BJ (cell line): ENCODE measurements at regions not wholly inside any gene's neighbourhood (a gene's known extent, or its start where the extent isn't known, plus 50 kb on each side); places are given as distances from the start of the nearest gene placed in this dataset.

Experiments used
- CTCF ChIA-PET: fragments of 350-600 bp; formaldehyde crosslinking; extraction: SDS; loops from one replicate; lab custom pipeline; 2021; ENCODE audit warnings: antibody characterized with exemption, inconsistent platforms; lab: Yijun Ruan, JAX
- POLR2A ChIA-PET: fragments of 300-600 bp; sonication (Branson Sonifier 250); formaldehyde crosslinking; extraction: SDS; loops from one replicate; lab custom pipeline; 2021; ENCODE audit warnings: antibody characterized with exemption; lab: Charles Lee
- DNase-seq: peaks from one replicate; pipeline ENCODE4 v3.0.0-alpha.2; 2011; ENCODE audit warnings: low read depth
- H3K27me3 ChIP-seq: 2 replicates; pipeline ENCODE4 v1.6.0; 2011; ENCODE audit warnings: low read length; ENCODE audit not compliant: control insufficient read depth, insufficient read depth
- H3K36me3 ChIP-seq: 2 replicates; pipeline ENCODE4 v1.5.1; 2011; ENCODE audit warnings: low read length; ENCODE audit not compliant: control insufficient read depth, insufficient read depth
- H3K4me3 ChIP-seq: 2 replicates; pipeline ENCODE4 v1.5.1; 2011; ENCODE audit warnings: low read depth, mild to moderate bottlenecking, control low read depth, low read length
- TF ChIP-seq, protein P1 (sequence below): IDR thresholded peaks from 2 replicates; pipeline ENCODE4 v1.5.1; 2011; ENCODE audit warnings: low read depth, mild to moderate bottlenecking, control low read depth, inconsistent platforms, low read length, moderate library complexity; ENCODE audit not compliant: insufficient read depth

GRCh38 chr5:40386289-40386688 is 293.4 kb upstream of the PTGER4 start:
- Histone ChIP-seq H3K27me3 (no peaks in the 10 kb centered on the region), H3K36me3 (no peaks in the 10 kb centered on the region), H3K4me3 (no peak overlapping the region)
- TF ChIP-seq, protein P1, sequence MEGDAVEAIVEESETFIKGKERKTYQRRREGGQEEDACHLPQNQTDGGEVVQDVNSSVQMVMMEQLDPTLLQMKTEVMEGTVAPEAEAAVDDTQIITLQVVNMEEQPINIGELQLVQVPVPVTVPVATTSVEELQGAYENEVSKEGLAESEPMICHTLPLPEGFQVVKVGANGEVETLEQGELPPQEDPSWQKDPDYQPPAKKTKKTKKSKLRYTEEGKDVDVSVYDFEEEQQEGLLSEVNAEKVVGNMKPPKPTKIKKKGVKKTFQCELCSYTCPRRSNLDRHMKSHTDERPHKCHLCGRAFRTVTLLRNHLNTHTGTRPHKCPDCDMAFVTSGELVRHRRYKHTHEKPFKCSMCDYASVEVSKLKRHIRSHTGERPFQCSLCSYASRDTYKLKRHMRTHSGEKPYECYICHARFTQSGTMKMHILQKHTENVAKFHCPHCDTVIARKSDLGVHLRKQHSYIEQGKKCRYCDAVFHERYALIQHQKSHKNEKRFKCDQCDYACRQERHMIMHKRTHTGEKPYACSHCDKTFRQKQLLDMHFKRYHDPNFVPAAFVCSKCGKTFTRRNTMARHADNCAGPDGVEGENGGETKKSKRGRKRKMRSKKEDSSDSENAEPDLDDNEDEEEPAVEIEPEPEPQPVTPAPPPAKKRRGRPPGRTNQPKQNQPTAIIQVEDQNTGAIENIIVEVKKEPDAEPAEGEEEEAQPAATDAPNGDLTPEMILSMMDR: no peak
- ChIA-PET POLR2A (no interaction called here), CTCF (no interaction called here)
- DNase-seq: peak; percentile 11

DNA sequence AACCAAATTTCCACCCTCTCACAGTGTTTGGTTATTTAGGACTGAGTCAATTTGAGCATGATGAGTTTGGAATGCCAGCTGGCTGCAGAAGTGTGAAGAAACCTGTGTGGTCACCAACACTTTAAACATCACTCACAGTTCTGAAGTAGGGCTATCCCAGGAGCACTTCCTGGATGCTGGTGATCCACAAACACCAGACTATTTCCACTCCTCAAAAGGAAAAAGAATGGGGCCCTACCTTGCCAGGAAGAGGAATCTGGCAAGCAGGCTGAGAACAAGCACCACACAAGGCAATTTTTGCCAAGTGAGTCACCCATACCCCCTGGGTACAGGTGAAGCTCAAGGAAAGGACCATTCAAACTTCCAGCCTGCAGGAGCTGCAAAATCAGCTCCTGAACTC is 294.2 kb upstream of the PTGER4 start:
- ChIA-PET CTCF (no interaction called here), POLR2A (no interaction called here)
- no peak for DNase-seq
- Histone ChIP-seq H3K4me3 (no peak overlapping the region), H3K36me3 (no peaks in the 10 kb centered on the region), H3K27me3 (no peaks in the 10 kb centered on the region)
- TF ChIP-seq, protein P1: no peak

DNA sequence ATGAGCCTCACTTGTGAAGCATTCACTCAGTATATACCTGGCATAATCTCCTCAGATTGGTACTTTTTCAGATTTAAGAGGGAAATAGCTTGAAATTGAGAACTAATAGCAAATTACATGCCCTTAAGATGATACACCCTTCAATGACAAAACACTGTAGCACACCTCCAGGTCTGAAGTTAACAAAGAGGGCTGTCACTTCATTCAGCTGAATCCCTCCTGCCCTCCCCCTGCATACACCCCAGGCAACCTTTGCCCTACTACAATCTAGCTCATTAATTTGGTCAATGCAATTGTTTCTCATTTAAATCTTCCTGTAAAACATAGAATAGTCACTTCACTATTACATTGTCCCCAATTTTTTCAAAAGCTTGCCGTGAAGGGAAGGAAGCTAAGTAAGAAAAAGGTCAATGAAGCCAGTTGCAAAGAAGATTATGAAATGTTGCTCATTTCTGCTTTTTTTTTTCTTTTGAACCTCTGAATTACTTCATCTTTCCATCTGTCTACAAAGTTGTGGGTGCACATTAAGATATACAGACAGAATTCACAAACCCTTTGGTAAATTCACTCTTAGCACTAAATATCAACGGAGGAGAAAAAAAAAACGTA is 294.8 kb upstream of the PTGER4 start:
- DNase-seq: no peak
- CTCF ChIA-PET: interaction anchor here (0.7 kb wide), 1 partner anchor 10 kb away, joined by 3 read pairs; no protein-coding TSS in a partner anchor
- POLR2A ChIA-PET: interaction anchor here (0.7 kb wide), 1 partner anchor 155 kb away, joined by 3 read pairs; no protein-coding TSS in a partner anchor
- Histone ChIP-seq H3K36me3 (no peaks in the 10 kb centered on the region), H3K4me3 (no peak overlapping the region), H3K27me3 (no peaks in the 10 kb centered on the region)
- TF ChIP-seq, protein P1: no peak

DNA sequence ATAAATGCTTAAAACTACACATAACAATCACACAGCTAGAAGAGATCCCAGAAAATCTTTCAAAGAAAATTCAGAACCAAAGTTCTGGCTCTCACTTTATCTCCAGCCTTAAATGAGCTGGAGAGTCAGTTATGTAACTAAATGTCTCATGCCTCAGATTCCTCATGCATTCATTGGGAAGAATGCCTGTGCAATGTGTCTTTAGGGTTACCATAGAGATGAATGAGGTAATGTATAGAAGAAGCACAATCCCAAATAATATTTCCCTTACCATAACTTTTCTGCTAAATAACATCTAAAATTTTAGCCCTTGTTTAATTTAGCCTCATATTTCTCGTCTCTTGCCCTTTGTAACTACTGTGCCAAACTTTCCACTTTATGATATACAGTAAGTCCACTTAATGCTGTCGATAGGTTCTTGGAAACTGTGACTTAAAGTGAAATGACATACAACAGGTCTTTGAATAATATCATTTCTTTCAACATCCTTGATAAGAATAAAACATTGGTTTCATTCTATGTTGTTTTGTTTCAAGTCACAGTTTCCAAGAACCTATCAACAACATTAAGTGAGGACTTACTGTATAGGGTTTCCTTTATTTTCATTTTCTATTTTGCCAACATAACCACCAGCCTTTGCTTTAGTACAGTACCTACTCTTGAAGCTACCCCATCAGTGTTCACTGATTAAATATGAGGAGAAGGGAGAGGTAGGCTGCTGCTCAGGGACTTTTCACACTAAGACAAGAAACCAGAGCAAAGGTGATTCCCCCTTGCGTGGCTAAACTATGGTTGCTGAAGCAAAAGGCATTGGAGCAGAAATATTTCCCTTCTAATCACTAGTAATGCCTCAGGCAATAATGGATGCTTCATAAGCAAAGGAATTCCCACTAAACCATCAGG is 295.7 kb upstream of the PTGER4 start:
- POLR2A ChIA-PET: interaction anchor here (0.7 kb wide), 1 partner anchor 156 kb away, joined by 3 read pairs; no protein-coding TSS in a partner anchor
- H3K27me3 ChIP-seq: no peaks in the 10 kb centered on the region
- H3K36me3 ChIP-seq: no peaks in the 10 kb centered on the region
- H3K4me3 ChIP-seq: no peak overlapping the region
- CTCF ChIA-PET: interaction anchor here (0.6 to 0.7 kb wide), 2 partner anchors 9 to 271 kb away, joined by 3 read pairs; no protein-coding TSS in a partner anchor
- TF ChIP-seq, protein P1: no peak
- peak; percentile 16 for DNase-seq
